GM04504 (cell line): ENCODE measurements at regions not wholly inside any gene's neighbourhood (a gene's known extent, or its start where the extent isn't known, plus 50 kb on each side); places are given as distances from the start of the nearest gene placed in this dataset.

ENCODE experiments used
- DNase-seq: peaks from one replicate; pipeline ENCODE4 v3.0.0-alpha.2; 2012; ENCODE audit warnings: low read depth

- DNase-seq, result no peak
These were observed 123.7 kb upstream of the NCK2 start for GRCh38 chr2:105621038-105621437.

GRCh38 chr2:105618351-105618659 is 126.4 kb upstream of the NCK2 start:
- no peak for DNase-seq

- no peak for DNase-seq
These were observed 126.9 kb upstream of the NCK2 start for GRCh38 chr2:105617631-105618350.

GRCh38 chr2:105615305-105615704 is 129.4 kb upstream of the NCK2 start:
- no peak for DNase-seq

GRCh38 chr2:105611811-105612424 is 132.8 kb upstream of the NCK2 start:
- DNase-seq, result no peak

- DNase-seq, result no peak
These were observed 133.4 kb upstream of the NCK2 start for GRCh38 chr2:105611333-105611637.

- no peak for DNase-seq
These were observed 134.0 kb upstream of the NCK2 start for GRCh38 chr2:105610576-105611332.

- no peak for DNase-seq
These were observed 134.8 kb upstream of the NCK2 start for GRCh38 chr2:105609746-105610402.

GRCh38 chr2:105607920-105608504 is 136.7 kb upstream of the NCK2 start:
- DNase-seq, result no peak

GRCh38 chr2:105606081-105606480 is 138.6 kb upstream of the NCK2 start:
- no peak for DNase-seq

- DNase-seq, result no peak
These were observed 139.8 kb upstream of the NCK2 start for GRCh38 chr2:105604938-105605337.

- DNase-seq, result no peak
These were observed 143.5 kb upstream of the NCK2 start for GRCh38 chr2:105600949-105601794.

- no peak for DNase-seq
These were observed 144.1 kb upstream of the NCK2 start for GRCh38 chr2:105600602-105600948.

- no peak for DNase-seq
These were observed 144.7 kb upstream of the NCK2 start for GRCh38 chr2:105600037-105600442.

GRCh38 chr2:105598829-105599698 is 145.6 kb upstream of the NCK2 start:
- DNase-seq, result no peak

- DNase-seq, result no peak
These were observed 146.6 kb upstream of the NCK2 start for GRCh38 chr2:105597806-105598803.

- DNase-seq, result no peak
These were observed 147.5 kb upstream of the NCK2 start for GRCh38 chr2:105597011-105597805.

- DNase-seq, result no peak
These were observed 148.2 kb upstream of the NCK2 start for GRCh38 chr2:105596411-105596921.
